Activated CD4-positive, alpha-beta T cell treated with anti-CD3 and anti-CD28 coated beads, Interleukin-2, amount 50 U/mL, for 16 hours (primary cell): ENCODE measurements at regions not wholly inside any gene's neighbourhood (a gene's known extent, or its start where the extent isn't known, plus 50 kb on each side); places are given as distances from the start of the nearest gene placed in this dataset.
"Not testable (repeated sequence)": the region's sequence is repeated elsewhere in the genome, so short reads cannot be mapped to it uniquely, and the experiment has no call there.

Experiments used
- DNase-seq: peaks from one replicate; pipeline ENCODE4 v3.0.0-alpha.2; 2020

GRCh38 chrX:94862470-94862869 is 1188.5 kb downstream of the FAM133A start:
- DNase-seq, result not testable (repeated sequence)

- DNase-seq, result no peak
Observed at GRCh38 chrX:94871640-94872039, 1197.6 kb downstream of the FAM133A start.

GRCh38 chrX:94901849-94902248 is 1227.8 kb downstream of the FAM133A start:
- no peak for DNase-seq

- no peak for DNase-seq
Observed at GRCh38 chrX:94908171-94908570, 1234.2 kb downstream of the FAM133A start.

GRCh38 chrX:94908648-94909047 is 1234.6 kb downstream of the FAM133A start:
- DNase-seq, result no peak

- DNase-seq, result no peak
Observed at GRCh38 chrX:94914235-94914634, 1240.2 kb downstream of the FAM133A start.

GRCh38 chrX:94932278-94932965 is 1258.4 kb downstream of the FAM133A start:
- no peak for DNase-seq

- DNase-seq, result no peak
Observed at GRCh38 chrX:94936722-94937121, 1262.7 kb downstream of the FAM133A start.

GRCh38 chrX:94937491-94937890 is 1263.5 kb downstream of the FAM133A start:
- no peak for DNase-seq

- DNase-seq, result no peak
Observed at GRCh38 chrX:94942603-94943002, 1268.6 kb downstream of the FAM133A start.

- not testable (repeated sequence) for DNase-seq
Observed at GRCh38 chrX:94946137-94946536, 1272.1 kb downstream of the FAM133A start.

GRCh38 chrX:94961730-94962129 is 1287.7 kb downstream of the FAM133A start:
- DNase-seq, result no peak

- DNase-seq, result no peak
Observed at GRCh38 chrX:94977562-94977961, 1303.6 kb downstream of the FAM133A start.

- no peak for DNase-seq
Observed at GRCh38 chrX:94977986-94978385, 1304.0 kb downstream of the FAM133A start.
